Activated naive CD4-positive, alpha-beta T cell treated with anti-CD3 and anti-CD28 coated beads, Interleukin-2, amount 50 U/mL, for 72 hours (primary cell): ENCODE measurements at regions not wholly inside any gene's neighbourhood (a gene's known extent, or its start where the extent isn't known, plus 50 kb on each side); places are given as distances from the start of the nearest gene placed in this dataset.
A peak's percentile ranks its signal among the peaks of the same experiment; 100 is the strongest.
"Not testable (repeated sequence)": the region's sequence is repeated elsewhere in the genome, so short reads cannot be mapped to it uniquely, and the experiment has no call there.

Source experiments
- ATAC-seq, 2 donors: fragments of 150-1000 bp; cut with Tn5 transposase; 2 replicates each; pipeline ENCODE4 v1.10.0; 2021; ENCODE audit warnings: mild to moderate bottlenecking in 2 of 2, moderate library complexity in 2 of 2
- DNase-seq, 2 donors: peaks; one replicate each; pipeline ENCODE4 v3.0.0; 2021 to 2022; ENCODE audit warnings: low spot score in 2 of 2
- H3K27ac Mint-ChIP-seq, 2 donors: one replicate each; pipeline ENCODE4 v1.8.0; 2022; ENCODE audit warnings: mild to moderate bottlenecking in 2 of 2, mixed read lengths in 2 of 2
- H3K36me3 Mint-ChIP-seq, 2 donors: one replicate each; pipeline ENCODE4 v1.8.0; 2022; ENCODE audit warnings: mixed read lengths in 2 of 2
- H3K9me3 Mint-ChIP-seq, 2 donors: one replicate each; pipeline ENCODE4 v1.8.0; 2022; ENCODE audit warnings: mixed read lengths in 2 of 2

- no peak overlapping the region for H3K27ac Mint-ChIP-seq
- H3K9me3 Mint-ChIP-seq, result peaks cover 5 to 24% of the 10 kb centered on the region in 2 donors
- DNase-seq, result no peak
- ATAC-seq, result no peak
- peaks cover 0 to 17% of the 10 kb centered on the region in 2 donors for H3K36me3 Mint-ChIP-seq
Observed at GRCh38 chr4:75422998-75423397, 91.2 kb downstream of the RCHY1 start.

GRCh38 chr4:75412746-75413145 lies 101.5 kb downstream of the RCHY1 start:
- no peak for ATAC-seq
- no peak for DNase-seq
- H3K27ac Mint-ChIP-seq, result no peak overlapping the region
- H3K9me3 Mint-ChIP-seq, result peaks cover 8 to 14% of the 10 kb centered on the region in 2 donors
- H3K36me3 Mint-ChIP-seq, result peaks cover 0 to 9% of the 10 kb centered on the region in 2 donors

- no peak overlapping the region for H3K27ac Mint-ChIP-seq
- H3K36me3 Mint-ChIP-seq, result peaks cover 0 to 5% of the 10 kb centered on the region in 2 donors
- ATAC-seq, result no peak
- no peak for DNase-seq
- peaks cover 0 to 8% of the 10 kb centered on the region in 2 donors for H3K9me3 Mint-ChIP-seq
Observed at GRCh38 chr4:75398501-75398900, 115.7 kb downstream of the RCHY1 start.

GRCh38 chr4:75391489-75392166 lies 122.6 kb downstream of the RCHY1 start:
- Mint-ChIP-seq H3K36me3 (peaks cover 0 to 6% of the 10 kb centered on the region in 2 donors), H3K27ac (no peak overlapping the region), H3K9me3 (peaks cover 0 to 3% of the 10 kb centered on the region in 2 donors)
- no peak for ATAC-seq
- DNase-seq, result no peak

- H3K9me3 Mint-ChIP-seq, H3K36me3 Mint-ChIP-seq, ATAC-seq, DNase-seq: not testable (repeated sequence)
- H3K27ac Mint-ChIP-seq, result peak overlapping the region in 1 of 2 donors; percentile 82
Observed at GRCh38 chr4:75386426-75386825, 127.8 kb downstream of the RCHY1 start.

GRCh38 chr4:75385106-75385505 lies 129.1 kb downstream of the RCHY1 start:
- DNase-seq (no peak), ATAC-seq (no peak)
- no peak overlapping the region for H3K27ac Mint-ChIP-seq
- peaks cover 0 to 2% of the 10 kb centered on the region in 2 donors for H3K9me3 Mint-ChIP-seq
- no peaks in the 10 kb centered on the region for H3K36me3 Mint-ChIP-seq

- no peak for DNase-seq
- ATAC-seq, result no peak
- H3K27ac Mint-ChIP-seq, result no peak overlapping the region
- H3K36me3 Mint-ChIP-seq, result peaks cover 0 to 16% of the 10 kb centered on the region in 2 donors
- peaks cover 7 to 19% of the 10 kb centered on the region in 2 donors for H3K9me3 Mint-ChIP-seq
Observed at GRCh38 chr4:75376543-75376942, 137.7 kb downstream of the RCHY1 start.

- DNase-seq, result no peak
- no peak for ATAC-seq
- no peak overlapping the region for H3K27ac Mint-ChIP-seq
- peaks cover 4 to 6% of the 10 kb centered on the region in 2 donors for H3K9me3 Mint-ChIP-seq
- no peaks in the 10 kb centered on the region for H3K36me3 Mint-ChIP-seq
Observed at GRCh38 chr4:75371915-75372314, 142.3 kb downstream of the RCHY1 start.

- peaks cover 0 to 4% of the 10 kb centered on the region in 2 donors for H3K9me3 Mint-ChIP-seq
- ATAC-seq (no peak), DNase-seq (no peak)
- H3K36me3 Mint-ChIP-seq, result no peaks in the 10 kb centered on the region
- no peak overlapping the region for H3K27ac Mint-ChIP-seq
Observed at GRCh38 chr4:75370576-75370975, 143.6 kb downstream of the RCHY1 start.

- ATAC-seq (no peak), DNase-seq (no peak)
- H3K9me3 Mint-ChIP-seq, result peaks cover 0 to 4% of the 10 kb centered on the region in 2 donors
- H3K27ac Mint-ChIP-seq, result no peak overlapping the region
- no peaks in the 10 kb centered on the region for H3K36me3 Mint-ChIP-seq
Observed at GRCh38 chr4:75345423-75345822, 168.8 kb downstream of the RCHY1 start.

GRCh38 chr4:75344915-75345314 lies 169.3 kb downstream of the RCHY1 start:
- H3K36me3 Mint-ChIP-seq, result no peaks in the 10 kb centered on the region
- ATAC-seq, result no peak
- H3K9me3 Mint-ChIP-seq, result peaks cover 0 to 2% of the 10 kb centered on the region in 2 donors
- H3K27ac Mint-ChIP-seq, result no peak overlapping the region
- DNase-seq, result no peak

- DNase-seq (no peak), ATAC-seq (no peak)
- Mint-ChIP-seq H3K36me3 (no peaks in the 10 kb centered on the region), H3K27ac (no peak overlapping the region), H3K9me3 (no peaks in the 10 kb centered on the region)
Observed at GRCh38 chr4:75343333-75343732, 170.9 kb downstream of the RCHY1 start.

GRCh38 chr4:75340561-75340960 lies 173.6 kb downstream of the RCHY1 start:
- no peak for DNase-seq
- no peaks in the 10 kb centered on the region for H3K36me3 Mint-ChIP-seq
- no peaks in the 10 kb centered on the region for H3K9me3 Mint-ChIP-seq
- ATAC-seq, result no peak
- H3K27ac Mint-ChIP-seq, result peak overlapping the region; percentile 16 to 25

GRCh38 chr4:75338352-75338880 lies 175.8 kb downstream of the RCHY1 start:
- peaks cover 6 to 14% of the 10 kb centered on the region in 2 donors for H3K9me3 Mint-ChIP-seq
- ATAC-seq (no peak), DNase-seq (no peak)
- H3K36me3 Mint-ChIP-seq, result no peaks in the 10 kb centered on the region
- H3K27ac Mint-ChIP-seq, result no peak overlapping the region

- DNase-seq (no peak), ATAC-seq (no peak)
- Mint-ChIP-seq H3K9me3 (peaks cover 6 to 7% of the 10 kb centered on the region in 2 donors), H3K36me3 (peaks cover 0 to 12% of the 10 kb centered on the region in 2 donors), H3K27ac (no peak overlapping the region)
Observed at GRCh38 chr4:75327804-75328512, 186.2 kb downstream of the RCHY1 start.

GRCh38 chr4:75325318-75325979 lies 188.8 kb downstream of the RCHY1 start:
- no peaks in the 10 kb centered on the region for H3K9me3 Mint-ChIP-seq
- no peak overlapping the region for H3K27ac Mint-ChIP-seq
- ATAC-seq, result no peak
- H3K36me3 Mint-ChIP-seq, result no peaks in the 10 kb centered on the region
- DNase-seq, result no peak

- ATAC-seq, result no peak
- no peak for DNase-seq
- Mint-ChIP-seq H3K27ac (no peak overlapping the region), H3K9me3 (peaks cover 2 to 3% of the 10 kb centered on the region in 2 donors), H3K36me3 (peaks cover 0 to 8% of the 10 kb centered on the region in 2 donors)
Observed at GRCh38 chr4:75321484-75321883, 192.7 kb downstream of the RCHY1 start.
